Hepatocyte (in vitro differentiated cells): ENCODE measurements at regions not wholly inside any gene's neighbourhood (a gene's known extent, or its start where the extent isn't known, plus 50 kb on each side); places are given as distances from the start of the nearest gene placed in this dataset.

Experiments used
- EZH2 ChIP-seq: fragments of 200-600 bp; sonication (generic); IDR thresholded peaks from 2 replicates; pipeline ENCODE4 v1.6.1; 2016; ENCODE audit warnings: antibody characterized with exemption, mild to moderate bottlenecking, borderline replicate concordance
- TF ChIP-seq, protein P1 (sequence below): fragments of 200-600 bp; sonication (generic); IDR thresholded peaks from 2 replicates; pipeline ENCODE4 v1.5.1; 2016; ENCODE audit warnings: antibody characterized with exemption, mild to moderate bottlenecking; ENCODE audit not compliant: poor library complexity

DNA sequence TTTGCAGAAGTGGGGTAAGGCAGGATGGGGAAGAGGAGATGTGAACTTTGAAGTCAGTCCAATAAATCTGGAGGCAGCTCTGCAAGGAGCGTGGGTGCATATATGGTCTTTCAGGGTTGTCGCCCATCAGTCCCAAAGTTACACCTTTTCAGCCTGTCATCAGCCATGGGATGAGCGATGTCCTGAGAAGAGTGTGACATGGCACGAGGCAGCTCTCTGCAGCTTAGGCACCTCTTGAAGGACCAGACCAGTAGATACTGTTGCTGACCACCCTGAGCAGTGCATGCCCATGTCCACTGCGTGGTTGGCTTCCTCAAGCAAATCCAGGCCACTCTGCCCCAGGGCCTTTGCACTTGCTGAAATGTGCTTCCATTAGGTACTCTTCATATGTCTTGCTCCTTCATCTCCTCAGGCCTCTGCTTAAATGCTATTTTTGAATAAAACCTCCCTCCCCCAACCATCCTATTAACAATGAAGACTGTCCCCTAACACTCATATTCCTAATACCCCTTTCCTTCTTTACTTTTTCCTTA lies 171.7 kb downstream of the ACTR3 start:
- TF ChIP-seq, protein P1, sequence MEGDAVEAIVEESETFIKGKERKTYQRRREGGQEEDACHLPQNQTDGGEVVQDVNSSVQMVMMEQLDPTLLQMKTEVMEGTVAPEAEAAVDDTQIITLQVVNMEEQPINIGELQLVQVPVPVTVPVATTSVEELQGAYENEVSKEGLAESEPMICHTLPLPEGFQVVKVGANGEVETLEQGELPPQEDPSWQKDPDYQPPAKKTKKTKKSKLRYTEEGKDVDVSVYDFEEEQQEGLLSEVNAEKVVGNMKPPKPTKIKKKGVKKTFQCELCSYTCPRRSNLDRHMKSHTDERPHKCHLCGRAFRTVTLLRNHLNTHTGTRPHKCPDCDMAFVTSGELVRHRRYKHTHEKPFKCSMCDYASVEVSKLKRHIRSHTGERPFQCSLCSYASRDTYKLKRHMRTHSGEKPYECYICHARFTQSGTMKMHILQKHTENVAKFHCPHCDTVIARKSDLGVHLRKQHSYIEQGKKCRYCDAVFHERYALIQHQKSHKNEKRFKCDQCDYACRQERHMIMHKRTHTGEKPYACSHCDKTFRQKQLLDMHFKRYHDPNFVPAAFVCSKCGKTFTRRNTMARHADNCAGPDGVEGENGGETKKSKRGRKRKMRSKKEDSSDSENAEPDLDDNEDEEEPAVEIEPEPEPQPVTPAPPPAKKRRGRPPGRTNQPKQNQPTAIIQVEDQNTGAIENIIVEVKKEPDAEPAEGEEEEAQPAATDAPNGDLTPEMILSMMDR, result no peak
- no peak for TF ChIP-seq EZH2
